ENCODE measurements at regions not wholly inside any gene's neighbourhood (a gene's known extent, or its start where the extent isn't known, plus 50 kb on each side); places are given as distances from the start of the nearest gene placed in this dataset.

GRCh38 chr10:90975096-90975495 lies 54.2 kb upstream of the ANKRD1 start:
- DNase-seq (ENCODE audit: low read depth in 2 of 2), result no peak

GRCh38 chr10:90977162-90977854 lies 56.4 kb upstream of the ANKRD1 start:
- DNase-seq (ENCODE audit: low read depth in 2 of 2), result no peak

GRCh38 chr10:90977855-90978486 lies 57.1 kb upstream of the ANKRD1 start:
- no peak for DNase-seq (ENCODE audit: low read depth in 2 of 2)

DNA sequence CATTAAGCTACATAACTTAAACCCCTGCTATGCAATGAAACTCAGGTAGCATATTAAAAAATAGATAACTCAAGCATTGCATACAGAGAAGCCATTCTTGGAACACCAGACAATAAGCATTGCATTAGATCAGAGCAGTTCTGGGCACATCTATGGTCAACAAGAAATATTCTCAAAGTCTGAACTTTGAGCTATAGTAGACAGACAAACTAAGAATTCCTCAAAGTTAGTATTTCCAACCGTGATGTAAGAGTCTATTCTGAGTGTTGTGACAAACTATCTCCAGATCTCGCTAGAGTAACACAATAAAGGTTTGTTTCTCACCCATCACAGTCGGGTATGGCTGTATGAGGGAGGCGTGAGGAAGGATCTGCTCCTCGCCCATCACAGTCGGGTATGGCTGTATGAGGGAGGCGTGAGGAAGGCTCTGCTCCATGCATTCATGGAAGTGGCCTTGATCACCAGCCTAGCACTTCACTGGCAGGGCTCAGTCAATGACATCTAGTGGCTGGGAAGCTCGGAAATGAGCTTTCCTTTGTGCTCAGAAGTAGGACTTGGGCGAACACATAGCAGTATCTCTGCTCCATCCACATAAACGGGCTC lies 61.6 kb upstream of the ANKRD1 start:
- no peak for DNase-seq (ENCODE audit: low read depth in 2 of 2)

GRCh38 chr10:90983914-90984549 lies 63.1 kb upstream of the ANKRD1 start:
- DNase-seq (ENCODE audit: low read depth in 2 of 2), result no peak

DNA sequence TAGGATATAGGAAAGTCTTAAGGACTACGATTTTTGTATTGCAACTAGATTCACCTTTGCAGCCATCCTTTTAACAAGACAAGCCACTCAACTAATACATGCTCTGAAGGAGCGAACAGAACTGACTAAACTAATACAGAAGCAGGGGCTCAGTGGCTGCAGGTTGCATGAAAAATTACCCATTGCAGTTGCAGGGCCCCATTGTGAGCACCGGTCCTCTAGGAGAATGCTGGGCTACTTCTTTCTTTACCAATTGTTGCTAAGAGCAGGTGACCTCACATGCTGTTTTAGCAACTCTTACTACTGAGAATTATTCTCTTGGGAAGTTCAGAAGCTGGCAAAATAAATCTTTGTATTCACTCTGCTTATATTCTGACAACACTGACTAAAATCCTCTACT lies 64.0 kb upstream of the ANKRD1 start:
- DNase-seq (ENCODE audit: low read depth in 2 of 2), result no peak

GRCh38 chr10:90985321-90985933 lies 64.5 kb upstream of the ANKRD1 start:
- no peak for DNase-seq (ENCODE audit: low read depth in 2 of 2)

GRCh38 chr10:90986136-90986760 lies 65.4 kb upstream of the ANKRD1 start:
- no peak for DNase-seq (ENCODE audit: low read depth in 2 of 2)

DNA sequence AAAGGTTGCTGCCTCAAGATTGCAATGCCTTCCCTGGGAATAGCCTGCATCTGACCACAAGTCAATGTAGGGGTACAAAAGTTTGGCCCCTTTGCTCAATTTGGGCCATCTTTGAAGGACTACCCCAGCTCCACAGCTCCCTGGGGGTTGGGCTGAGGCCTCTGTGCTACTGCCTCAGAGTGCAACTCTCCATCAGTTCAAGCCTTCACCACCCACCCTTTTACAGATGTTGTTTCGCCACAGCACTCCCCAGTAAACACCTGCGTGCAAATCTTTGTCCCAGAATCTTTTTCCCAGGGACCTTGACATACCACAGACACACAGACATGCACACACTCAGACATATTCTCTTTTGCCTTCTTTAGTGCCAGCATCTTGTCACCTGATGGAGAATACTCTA lies 66.0 kb upstream of the ANKRD1 start:
- no peak for DNase-seq (ENCODE audit: low read depth in 2 of 2)

GRCh38 chr10:90987383-90987782 lies 66.5 kb upstream of the ANKRD1 start:
- DNase-seq (ENCODE audit: low read depth in 2 of 2), result no peak

GRCh38 chr10:90988024-90988423 lies 67.1 kb upstream of the ANKRD1 start:
- no peak for DNase-seq (ENCODE audit: low read depth in 2 of 2)

GRCh38 chr10:90988802-90989201 lies 67.9 kb upstream of the ANKRD1 start:
- DNase-seq (ENCODE audit: low read depth in 2 of 2), result no peak

- DNase-seq (ENCODE audit: low read depth in 2 of 2), result no peak
Measured at GRCh38 chr10:90989378-90989777, 68.5 kb upstream of the ANKRD1 start.

DNA sequence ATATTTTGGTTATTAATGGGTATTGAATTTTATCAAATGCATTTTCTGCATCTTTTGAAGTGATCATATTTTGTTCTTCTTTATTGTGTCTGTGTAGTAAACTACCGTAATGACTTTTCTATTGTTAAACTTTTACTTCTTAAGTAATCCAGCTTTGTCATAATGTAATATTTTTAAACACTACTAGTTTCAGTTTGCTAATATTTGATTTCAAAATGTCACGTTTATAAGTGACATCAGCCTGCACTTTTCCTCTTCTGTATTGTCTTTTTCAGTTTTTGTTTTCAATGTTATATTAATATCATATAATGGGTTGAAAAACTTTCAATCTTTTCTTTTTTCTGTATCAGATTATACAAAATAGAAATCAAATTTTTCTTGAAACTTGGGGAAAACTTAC lies 71.6 kb upstream of the ANKRD1 start:
- no peak for DNase-seq (ENCODE audit: low read depth in 2 of 2)

DNA sequence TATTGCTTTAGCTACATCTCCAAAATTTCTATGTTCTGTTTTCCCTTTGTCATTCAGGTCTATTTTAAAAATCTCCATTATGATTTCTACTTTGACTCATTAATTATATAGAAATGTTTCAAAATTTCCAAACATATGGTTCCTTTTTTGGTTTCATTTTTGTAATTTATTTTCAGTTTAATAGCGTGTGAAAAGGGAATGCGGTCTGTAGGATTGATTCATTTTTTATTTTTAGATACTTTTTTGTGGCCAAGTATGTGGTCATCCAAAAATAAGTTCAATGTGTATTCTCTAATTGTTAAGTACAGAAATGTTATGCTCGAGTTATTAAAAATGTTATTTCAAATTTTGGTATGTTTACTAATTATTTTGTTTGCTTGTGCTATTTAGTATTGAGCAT lies 72.5 kb upstream of the ANKRD1 start:
- no peak for DNase-seq (ENCODE audit: low read depth in 2 of 2)

DNA sequence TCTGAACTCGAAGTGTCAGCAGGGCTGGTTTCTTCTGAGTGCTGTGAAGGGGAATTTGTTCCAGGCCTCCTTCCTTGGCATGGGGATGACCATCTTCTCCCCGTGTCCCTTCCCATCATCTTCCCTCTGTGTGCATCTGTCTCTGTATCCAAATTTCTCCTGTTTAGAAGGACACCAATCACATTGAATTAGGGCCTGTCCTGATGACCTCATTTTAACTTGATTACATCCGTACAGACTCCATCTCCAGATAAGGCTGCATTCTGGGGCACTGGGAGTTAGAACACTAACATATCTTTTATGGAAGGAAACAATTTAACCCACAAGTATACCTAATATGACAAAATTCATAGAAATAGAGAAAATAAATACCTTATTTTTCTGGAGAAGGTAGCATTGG lies 76.8 kb upstream of the ANKRD1 start:
- DNase-seq (ENCODE audit: low read depth in 2 of 2), result no peak

- DNase-seq (ENCODE audit: low read depth in 2 of 2), result no peak
Measured at GRCh38 chr10:90998733-90999511, 78.0 kb upstream of the ANKRD1 start.

DNA sequence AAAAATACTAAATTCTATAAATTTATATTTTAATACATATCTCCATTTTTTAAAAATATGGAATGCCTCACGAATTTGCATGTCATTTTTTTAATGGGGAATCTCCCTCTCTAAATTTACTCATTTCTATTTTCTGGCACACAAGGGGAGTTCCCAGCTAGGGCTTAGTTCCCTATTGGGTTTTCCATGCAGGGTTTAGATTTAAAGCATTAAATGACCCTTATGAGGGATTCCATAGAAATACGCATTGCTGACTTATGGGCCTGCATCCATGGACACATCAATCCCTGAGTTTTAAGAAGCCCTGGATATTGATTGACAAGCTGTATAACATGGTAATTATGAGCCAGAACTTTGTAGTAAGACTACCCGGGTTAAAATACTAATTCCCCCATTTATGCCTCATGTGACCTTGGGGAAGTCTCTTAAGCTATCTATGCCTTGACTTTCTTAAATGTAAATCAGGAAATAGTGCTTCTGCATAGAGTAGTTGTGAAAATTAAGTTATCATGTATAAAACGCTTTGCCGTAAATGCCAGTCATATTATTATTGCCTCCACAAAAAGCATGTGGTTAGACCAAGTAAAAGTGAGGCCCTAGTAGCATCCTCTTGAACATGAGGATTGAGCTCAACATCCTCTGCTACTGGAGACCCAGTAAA lies 78.8 kb upstream of the ANKRD1 start:
- DNase-seq (ENCODE audit: low read depth in 2 of 2), result no peak

GRCh38 chr10:91000470-91000869 lies 79.6 kb upstream of the ANKRD1 start:
- no peak for DNase-seq (ENCODE audit: low read depth in 2 of 2)

- DNase-seq (ENCODE audit: low read depth in 2 of 2), result no peak
Measured at GRCh38 chr10:91000985-91001384, 80.1 kb upstream of the ANKRD1 start.

GRCh38 chr10:91002656-91003055 lies 81.8 kb upstream of the ANKRD1 start:
- DNase-seq (ENCODE audit: low read depth in 2 of 2), result no peak

Data from stimulated activated CD4-positive, alpha-beta T cell treated with anti-CD3 and anti-CD28 coated beads, Interleukin-12 subunit alpha, Interleukin-12 subunit beta, amount 100 ng/mL, for 24 hours (primary cell).